NCI-H1436 (cell line): ENCODE measurements at regions not wholly inside any gene's neighbourhood (a gene's known extent, or its start where the extent isn't known, plus 50 kb on each side); places are given as distances from the start of the nearest gene placed in this dataset.

ENCODE experiments used
- DNase-seq: peaks from one replicate; lab custom pipeline; 2025; lab: John Stamatoyannopoulos, UW

DNA sequence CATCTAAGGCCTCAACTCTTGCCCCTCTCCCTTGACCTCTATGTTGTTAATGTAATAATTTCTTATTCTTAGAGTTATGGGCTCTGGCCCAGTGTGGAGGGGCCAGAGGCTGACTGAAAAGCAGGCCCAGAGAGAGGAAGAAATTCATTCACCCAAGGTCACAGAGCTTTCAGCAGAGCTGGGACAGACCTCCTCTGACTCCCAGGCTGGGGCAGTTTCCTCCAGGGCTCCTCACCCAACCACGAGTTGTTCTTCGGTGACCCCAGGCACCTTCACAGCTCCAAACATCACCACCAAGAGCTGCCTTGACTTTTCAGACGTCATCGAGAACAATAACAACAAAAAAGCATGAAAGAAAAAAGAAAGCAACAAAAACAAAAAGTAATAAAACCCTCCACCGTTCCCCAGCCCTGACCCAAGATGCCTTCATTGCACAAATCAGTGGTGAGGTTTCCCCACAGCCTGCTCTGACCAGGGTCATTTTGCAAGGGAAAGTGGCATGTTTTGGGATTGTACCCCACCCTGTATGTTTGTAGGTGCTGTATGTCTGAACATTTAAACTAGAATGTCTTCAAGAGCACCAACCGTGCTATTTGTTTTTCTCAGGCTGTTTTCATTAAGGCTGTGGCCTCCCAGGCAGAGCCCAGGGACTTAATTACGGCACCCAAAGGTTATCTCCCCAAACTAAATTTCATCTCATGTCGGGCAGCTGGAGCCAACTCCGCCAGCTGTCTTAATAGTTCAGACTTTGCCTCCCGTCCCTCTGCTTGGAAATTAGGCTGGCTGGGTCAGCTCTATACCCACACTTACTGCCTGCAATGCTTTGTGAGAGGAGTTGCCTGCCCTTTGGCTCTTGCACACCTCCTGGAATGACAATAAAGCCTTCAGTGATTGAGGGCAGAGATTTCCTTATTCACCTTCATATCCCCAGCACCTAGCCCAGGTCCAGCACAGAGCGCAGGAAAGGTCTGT is 173.8 kb downstream of the RPLP1 start:
- no peak for DNase-seq

DNA sequence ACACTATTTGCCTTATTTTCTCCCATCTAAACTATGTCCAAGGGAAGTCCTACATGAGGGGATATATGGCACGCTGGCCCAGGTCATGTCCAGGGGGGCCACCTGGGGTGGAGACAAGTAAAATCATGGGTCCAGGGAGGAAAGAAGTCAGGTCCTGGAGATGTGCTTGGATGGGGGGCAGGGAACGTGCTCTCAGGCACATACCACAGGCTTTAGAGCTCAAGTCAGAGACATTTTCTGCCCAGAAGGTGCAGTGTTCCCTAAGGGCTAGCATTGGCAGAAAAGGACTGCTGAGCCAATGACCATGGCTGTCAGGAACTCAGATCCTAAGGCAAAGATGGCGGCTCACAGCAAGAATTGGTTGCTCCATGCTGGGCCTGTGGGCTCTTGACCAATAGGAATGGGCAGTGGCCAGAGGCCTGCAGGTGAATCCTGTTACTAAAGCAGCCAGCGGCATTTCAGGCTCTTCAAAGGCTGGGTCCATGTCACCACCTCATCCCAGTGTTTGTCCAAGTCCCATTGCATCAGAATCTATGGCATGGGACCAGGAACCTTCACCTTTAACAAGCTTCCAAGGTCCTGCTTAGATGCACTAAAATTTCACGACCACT is 175.0 kb downstream of the RPLP1 start:
- DNase-seq, result no peak

DNA sequence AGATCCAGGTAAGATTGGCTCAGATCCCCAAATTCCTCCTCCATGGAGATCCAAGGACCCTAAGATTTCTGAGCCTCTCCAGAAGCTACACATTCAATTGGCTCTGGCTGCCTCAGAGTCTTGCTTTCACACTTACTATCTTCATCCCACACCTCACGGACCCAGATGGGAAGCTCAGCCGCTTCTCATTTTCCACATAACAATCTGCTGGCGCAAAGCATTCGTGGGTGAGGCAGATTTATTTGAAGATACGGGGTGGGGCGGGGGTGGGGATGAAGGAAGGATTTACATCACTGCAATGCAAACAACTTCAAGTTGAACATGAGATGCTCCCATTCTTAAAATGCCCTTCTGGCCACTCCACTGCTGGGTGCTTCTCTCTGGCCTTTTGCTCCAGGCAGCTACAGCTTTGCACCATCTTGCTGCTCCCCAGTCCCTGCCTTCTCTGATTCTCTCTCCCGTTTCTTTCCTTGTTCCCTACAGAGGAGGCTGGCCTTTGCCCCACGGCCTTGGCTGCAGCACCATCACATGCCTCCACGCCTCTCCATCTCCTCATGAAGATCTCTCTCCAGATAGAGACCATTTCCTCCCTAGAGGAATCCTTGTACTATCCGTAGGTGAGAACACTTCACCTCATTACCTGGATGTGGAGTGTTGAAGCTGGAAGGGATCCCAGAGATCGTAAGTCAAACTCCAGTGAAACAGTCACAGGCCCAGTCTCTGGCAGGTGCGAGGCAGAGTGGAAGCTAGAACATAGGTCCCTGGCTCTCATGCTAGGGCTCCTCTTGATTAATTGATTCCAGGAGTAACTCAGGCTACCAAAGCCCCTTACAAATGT is 175.9 kb downstream of the RPLP1 start:
- no peak for DNase-seq

- DNase-seq, result no peak
Observed at GRCh38 chr15:69629631-69630161, 177.1 kb downstream of the RPLP1 start.

DNA sequence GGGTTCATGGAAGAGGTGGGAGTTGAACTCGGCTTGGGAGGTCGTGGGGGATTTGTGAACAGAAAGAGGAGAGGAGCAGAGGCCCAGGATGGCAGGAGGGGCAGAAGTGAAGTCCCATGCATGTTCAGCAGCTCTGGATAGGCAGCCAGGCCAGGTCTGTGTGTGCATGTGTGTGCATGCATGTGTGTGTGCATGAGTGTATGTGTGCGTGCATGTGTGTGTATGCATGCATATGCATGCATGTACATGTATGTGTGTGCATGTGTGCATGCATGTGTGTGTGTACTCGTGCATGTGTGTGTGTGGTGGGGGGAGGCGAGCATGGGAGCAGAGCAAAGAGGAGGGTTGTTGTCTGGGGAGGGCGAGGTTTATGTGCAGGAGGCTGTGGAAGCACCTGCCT is 178.4 kb downstream of the RPLP1 start:
- DNase-seq, result no peak

GRCh38 chr15:69631978-69632377 is 179.4 kb downstream of the RPLP1 start:
- DNase-seq, result no peak

DNA sequence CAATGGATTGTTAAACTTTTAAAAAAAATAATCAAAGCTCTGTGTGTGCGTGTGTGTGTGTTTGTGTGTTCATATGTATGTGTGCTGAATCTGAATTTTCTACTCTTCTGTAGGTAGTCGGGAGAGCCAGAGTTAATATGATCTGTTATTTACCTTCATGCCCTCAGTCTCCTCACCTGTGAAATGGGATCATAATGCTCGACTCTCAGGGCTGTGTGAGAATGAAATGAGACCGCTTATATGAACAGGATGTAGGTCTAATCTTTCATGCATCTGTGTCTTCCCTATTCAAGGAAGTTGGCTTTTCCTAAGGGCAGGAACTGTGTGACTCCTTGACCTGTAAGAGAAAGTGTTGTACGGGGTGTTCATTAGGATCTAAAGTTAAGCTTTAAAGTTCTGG is 182.2 kb downstream of the RPLP1 start:
- DNase-seq, result no peak

GRCh38 chr15:69636169-69636915 is 183.7 kb downstream of the RPLP1 start:
- DNase-seq, result no peak

GRCh38 chr15:69637818-69638217 is 185.2 kb downstream of the RPLP1 start:
- no peak for DNase-seq

DNA sequence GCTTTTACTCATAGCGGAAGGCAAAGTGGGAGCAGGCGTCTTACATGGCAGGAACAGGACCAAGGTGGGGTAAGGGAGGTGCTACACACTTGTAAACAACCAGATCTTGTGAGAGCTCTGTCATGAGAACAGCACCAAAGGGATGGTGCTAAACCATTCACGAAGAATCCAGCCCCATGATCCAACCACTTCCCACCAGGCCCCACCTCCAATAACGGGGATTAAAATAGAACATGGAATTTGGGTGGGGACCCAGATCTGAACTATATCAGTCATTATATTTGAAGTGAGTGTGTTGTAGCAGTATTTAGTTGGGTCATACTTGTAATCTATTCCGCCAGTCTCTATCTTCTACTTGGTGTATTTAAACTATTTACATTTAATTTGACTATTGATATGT is 190.9 kb downstream of the RPLP1 start:
- DNase-seq, result no peak

DNA sequence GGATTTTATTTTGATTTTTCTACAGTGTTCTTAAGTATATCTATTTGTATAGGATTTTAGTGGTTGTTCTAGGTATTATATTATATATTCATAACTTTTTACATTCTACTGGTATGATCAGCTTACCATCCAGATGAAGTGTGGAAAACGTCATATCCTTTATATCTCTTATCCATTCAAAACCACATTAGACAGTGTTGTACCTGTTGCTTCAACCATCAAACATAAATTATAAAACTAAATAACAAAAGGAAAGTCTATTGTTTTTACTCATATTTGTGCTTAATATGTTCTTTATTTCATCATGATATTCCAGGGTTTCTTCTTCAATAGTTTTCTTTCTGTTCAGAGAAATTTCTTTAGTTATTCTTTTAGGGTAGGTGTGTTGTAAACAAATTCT is 191.4 kb downstream of the RPLP1 start:
- no peak for DNase-seq

- DNase-seq, result no peak
Observed at GRCh38 chr15:69644876-69645275, 192.3 kb downstream of the RPLP1 start.

- DNase-seq, result no peak
Observed at GRCh38 chr15:69647142-69647513, 194.5 kb downstream of the RPLP1 start.

GRCh38 chr15:69648212-69648611 is 195.6 kb downstream of the RPLP1 start:
- peak; percentile 22 for DNase-seq

DNA sequence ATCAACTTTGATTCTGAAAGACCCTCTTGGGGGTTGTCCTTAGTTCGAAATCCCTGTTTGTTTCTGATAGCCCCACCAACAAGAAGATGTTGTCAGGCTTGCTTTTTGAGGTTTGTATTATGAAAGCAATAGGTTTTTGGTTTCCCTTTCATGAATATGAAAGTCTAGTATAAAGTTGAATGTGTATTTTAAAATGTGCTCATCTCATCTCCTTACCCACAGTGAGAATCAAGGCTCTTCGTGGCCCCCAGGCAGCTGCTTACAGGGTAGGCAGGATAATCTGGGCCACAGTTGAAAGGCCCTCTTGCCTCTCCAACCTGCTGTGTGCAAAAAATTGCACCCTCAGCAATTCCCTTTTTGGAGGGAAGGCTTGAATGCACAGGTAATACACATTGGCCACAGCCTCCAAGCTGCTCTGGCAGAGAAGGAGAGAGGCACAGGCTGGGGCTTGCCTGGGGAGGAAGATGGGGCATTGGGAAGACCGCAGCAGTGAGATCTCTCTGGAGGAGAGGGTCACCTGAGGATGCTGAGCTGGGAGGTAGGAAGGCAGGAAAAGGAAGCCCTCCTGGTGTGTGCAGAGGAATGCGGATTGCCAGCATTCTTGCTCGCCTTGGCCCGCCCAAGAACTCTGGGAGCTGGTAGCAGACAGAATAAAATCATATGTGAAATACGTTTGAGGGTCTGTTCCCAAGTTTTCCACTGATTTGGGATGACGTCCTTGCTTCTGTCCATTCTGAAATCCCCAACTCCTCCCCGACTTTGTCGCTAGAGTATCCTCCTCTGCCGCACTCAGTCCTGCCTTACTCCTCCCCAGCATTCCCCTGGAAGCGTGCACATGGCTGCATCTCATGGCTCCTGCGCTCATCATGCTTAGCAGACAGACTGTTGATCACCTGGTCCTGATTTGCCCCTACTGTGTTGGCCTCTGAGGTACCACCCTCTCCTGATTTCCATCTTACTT is 196.4 kb downstream of the RPLP1 start:
- DNase-seq, result no peak

GRCh38 chr15:69652293-69652692 is 199.7 kb downstream of the RPLP1 start:
- no peak for DNase-seq

- no peak for DNase-seq
Observed at GRCh38 chr15:69652751-69653305, 200.2 kb downstream of the RPLP1 start.

DNA sequence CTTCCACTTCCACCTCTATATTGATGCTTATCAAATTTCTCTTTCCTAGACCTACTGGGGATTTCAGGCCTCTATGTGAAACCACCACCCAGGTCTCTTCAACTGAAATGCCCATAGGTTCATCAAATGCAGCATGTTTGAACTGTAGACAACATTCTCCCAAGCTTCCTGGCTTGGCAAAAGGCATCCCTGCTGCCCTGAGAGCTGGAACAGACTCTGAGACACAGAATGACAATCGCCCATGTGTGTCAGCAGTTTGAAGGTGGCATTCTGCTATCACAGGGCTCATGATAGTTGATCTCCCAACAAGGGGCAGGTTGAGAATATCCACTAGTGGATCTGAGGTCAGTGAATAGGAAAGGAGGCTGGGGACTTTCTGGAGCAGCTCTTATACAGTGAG is 200.7 kb downstream of the RPLP1 start:
- DNase-seq, result no peak

DNA sequence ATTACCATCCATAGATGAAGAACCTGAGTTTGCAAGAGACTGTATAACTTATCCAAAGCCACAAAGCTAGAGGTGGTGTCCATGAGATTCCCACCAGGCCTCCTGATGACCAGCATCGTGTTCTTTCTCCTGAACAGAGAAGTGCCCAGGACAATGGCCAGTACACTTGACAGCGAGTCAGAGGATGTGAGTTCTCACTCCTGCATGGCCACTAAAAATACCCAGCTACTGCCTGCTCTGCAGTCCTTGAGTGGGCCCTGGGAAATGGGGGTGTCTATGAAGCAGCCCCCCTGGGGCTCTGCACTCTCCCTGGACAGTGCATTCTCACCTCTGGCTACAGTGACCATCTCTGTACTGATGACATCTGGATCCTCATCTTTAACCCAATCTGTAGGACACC is 201.2 kb downstream of the RPLP1 start:
- no peak for DNase-seq
